GM12878 (cell line): ENCODE measurements at regions not wholly inside any gene's neighbourhood (a gene's known extent, or its start where the extent isn't known, plus 50 kb on each side); places are given as distances from the start of the nearest gene placed in this dataset.

Experiments used
- ATAC-seq: fragments of 200-7000 bp; cut with Tn5 transposase; 3 replicates; pipeline ENCODE4 v1.9.1; 2020; ENCODE audit warnings: mild to moderate bottlenecking, moderate library complexity
- BruUV-seq: library from RNA; stranded (reverse); fragments of 400-500 nt; replicated peaks from 2 replicates; lab custom pipeline; 2021; lab: Mats Ljungman, UMichigan
- CTCF ChIA-PET: fragments of 300-600 bp; sonication (Branson Sonifier 250); formaldehyde crosslinking; extraction: SDS; loops from one replicate; lab custom pipeline; 2021; ENCODE audit warnings: inconsistent platforms; lab: Yijun Ruan, JAX
- POLR2A ChIA-PET: fragments of 350-600 bp; formaldehyde crosslinking; extraction: SDS; loops from one replicate; lab custom pipeline; 2021; ENCODE audit warnings: inconsistent platforms; lab: Charles Lee
- RAD21 ChIA-PET: fragments of 300-600 bp; sonication (Branson Sonifier 250); formaldehyde crosslinking; loops from one replicate; lab custom pipeline; 2023; ENCODE audit warnings: antibody characterized with exemption; ENCODE audit not compliant: unreplicated experiment; lab: Charles Lee
- SMC1A ChIA-PET: fragments of 300-600 bp; sonication (Branson Sonifier 250); formaldehyde crosslinking; loops from one replicate; lab custom pipeline; 2023; ENCODE audit not compliant: unreplicated experiment, uncharacterized antibody; lab: Charles Lee
- DNase-seq: peaks from one replicate; pipeline ENCODE4 v3.0.0-alpha.2; 2011; ENCODE audit warnings: low read depth, low spot score
- FAIRE-seq: peaks from 3 replicates; lab custom pipeline; 2011; peaks lifted over from hg19 to GRCh38; lab: Jason Lieb, UNC
- H2AFZ ChIP-seq: 2 replicates; pipeline ENCODE4 v1.6.0; 2011; ENCODE audit warnings: low read depth, low read length, control low read depth; ENCODE audit not compliant: control insufficient read depth
- H3K27ac ChIP-seq: 2 replicates; pipeline ENCODE4 v1.5.1; 2011; ENCODE audit warnings: control low read depth; ENCODE audit not compliant: control insufficient read depth, insufficient read depth
- H3K27me3 ChIP-seq, 2 experiments: replicated peaks in 1 of 2; 2 replicates each; pipeline versions ENCODE4 v1.6.0 to v1.6.1; 2011; ENCODE audit warnings: low read length in 1 of 2; ENCODE audit not compliant: control insufficient read depth in 2 of 2, insufficient read depth in 2 of 2
- H3K36me3 ChIP-seq, 2 experiments: 2 replicates each; pipeline ENCODE4 v1.5.1; 2011; ENCODE audit warnings: low read length in 1 of 2; ENCODE audit not compliant: control insufficient read depth in 2 of 2, insufficient read depth in 2 of 2
- H3K4me1 ChIP-seq: 2 replicates; pipeline ENCODE4 v1.6.1; 2011; ENCODE audit warnings: mild to moderate bottlenecking, low read length, moderate library complexity, mixed read lengths; ENCODE audit not compliant: control insufficient read depth, insufficient read depth
- H3K4me2 ChIP-seq: 2 replicates; pipeline ENCODE4 v1.6.0; 2011; ENCODE audit warnings: control low read depth; ENCODE audit not compliant: control insufficient read depth, insufficient read depth
- H3K4me3 ChIP-seq: fragments of 200-600 bp; sonication (generic); 2 replicates; pipeline ENCODE4 v1.5.1; 2016
- H3K79me2 ChIP-seq: 2 replicates; pipeline ENCODE4 v1.6.0; 2011; ENCODE audit warnings: low read length; ENCODE audit not compliant: control insufficient read depth, insufficient read depth
- H3K9ac ChIP-seq: 2 replicates; pipeline ENCODE4 v1.8.0; 2011; ENCODE audit warnings: low read length, control low read depth, mixed read lengths; ENCODE audit not compliant: control insufficient read depth, insufficient read depth
- H3K9me3 ChIP-seq: replicated peaks from 3 replicates; pipeline ENCODE4 v1.5.1; 2011; ENCODE audit warnings: mild to moderate bottlenecking, low read length; ENCODE audit not compliant: control insufficient read depth, insufficient read depth
- H4K20me1 ChIP-seq: 2 replicates; pipeline ENCODE4 v1.6.0; 2011; ENCODE audit not compliant: control insufficient read depth, insufficient read depth
- GABPA ChIP-seq: IDR thresholded peaks from 2 replicates; pipeline ENCODE4 v1.6.1; 2014; ENCODE audit warnings: antibody characterized with exemption, low read depth, mild to moderate bottlenecking, inconsistent platforms
- HCFC1 ChIP-seq: fragments of 150-350 bp; IDR thresholded peaks from 2 replicates; pipeline ENCODE4 v1.6.1; 2014; ENCODE audit warnings: low read length
- IKZF1 ChIP-seq: fragments of 450-650 bp; conservative IDR thresholded peaks from 2 replicates; pipeline ENCODE4 v1.6.1; 2017; ENCODE audit warnings: antibody characterized with exemption, mild to moderate bottlenecking
- NFIC ChIP-seq: IDR thresholded peaks from 2 replicates; pipeline ENCODE4 v1.6.1; 2012; ENCODE audit warnings: low read depth, mild to moderate bottlenecking, inconsistent platforms, low read length, moderate library complexity
- NR2C1 ChIP-seq: fragments of 450-650 bp; IDR thresholded peaks from 2 replicates; pipeline ENCODE4 v1.6.1; 2017; ENCODE audit warnings: antibody characterized with exemption, mild to moderate bottlenecking, moderate library complexity
- RCOR1 ChIP-seq: conservative IDR thresholded peaks from 2 replicates; pipeline ENCODE4 v1.6.1; 2012; ENCODE audit warnings: low read depth, low read length, improper control_type of control experiment
- STAT3 ChIP-seq: IDR thresholded peaks from 2 replicates; pipeline ENCODE4 v1.6.1; 2011; ENCODE audit warnings: low read depth, low read length, improper control_type of control experiment
- WGBS: methylation state at CpG from one replicate; pipeline ENCODE4 v1.1.6; 2016; ENCODE audit warnings: low lambda C conversion rate; ENCODE audit not compliant: insufficient replicate concordance, insufficient coverage; ENCODE audit errors: missing lambda C conversion rate; 5-methylcytosine and 5-hydroxymethylcytosine counted together
- in situ Hi-C: fragments of 300-500 bp; cut with MboI; formaldehyde crosslinking; loops from 9 replicates; pipeline ENCODE4 v1.14.3; 2018; ENCODE audit warnings: mixed read lengths
- intact Hi-C: fragments of 100-400 bp; cut with micrococcal nuclease; formaldehyde crosslinking; loops from one replicate; pipeline ENCODE4 v1.14.2; 2022; ENCODE audit not compliant: unreplicated experiment
- TF ChIP-seq, protein P1 (sequence below): fragments of 450-650 bp; formaldehyde crosslinking; IDR thresholded peaks from 2 replicates; pipeline ENCODE4 v1.4.0; 2022; ENCODE audit warnings: mild to moderate bottlenecking, moderate library complexity
- TF ChIP-seq, protein P2 (sequence below): fragments of 450-650 bp; IDR thresholded peaks from 2 replicates; pipeline ENCODE4 v1.6.1; 2017; ENCODE audit warnings: antibody characterized with exemption, mild to moderate bottlenecking, moderate library complexity
- TF ChIP-seq, protein P3 (sequence below): fragments of 450-650 bp; IDR thresholded peaks from 2 replicates; pipeline ENCODE4 v1.6.1; 2017; ENCODE audit warnings: mild to moderate bottlenecking, moderate library complexity

DNA sequence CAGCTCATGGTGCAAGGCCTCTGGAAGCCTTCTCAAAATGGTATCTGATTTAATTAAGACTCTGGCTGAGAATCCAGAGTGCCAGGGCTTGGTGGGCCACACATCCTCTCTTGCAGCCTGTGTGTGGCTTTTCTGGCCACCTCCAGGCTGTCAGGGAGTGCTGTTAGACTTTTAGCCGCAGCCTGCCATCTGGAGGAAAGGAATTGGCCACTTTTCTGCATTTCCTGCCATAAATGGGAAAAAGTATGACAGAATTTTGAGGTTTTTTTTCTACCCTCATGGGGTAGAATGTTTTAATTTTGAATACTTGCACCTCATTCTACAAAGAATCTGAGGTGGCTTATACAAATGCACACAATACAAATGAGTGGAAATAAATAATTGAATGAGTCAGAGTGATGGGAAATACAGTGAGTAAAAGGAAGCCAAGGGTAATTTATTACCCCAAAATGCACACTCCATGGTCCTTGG, 218.4 kb downstream of the ADAMTS15 start (continued):
- TF ChIP-seq, protein P1, sequence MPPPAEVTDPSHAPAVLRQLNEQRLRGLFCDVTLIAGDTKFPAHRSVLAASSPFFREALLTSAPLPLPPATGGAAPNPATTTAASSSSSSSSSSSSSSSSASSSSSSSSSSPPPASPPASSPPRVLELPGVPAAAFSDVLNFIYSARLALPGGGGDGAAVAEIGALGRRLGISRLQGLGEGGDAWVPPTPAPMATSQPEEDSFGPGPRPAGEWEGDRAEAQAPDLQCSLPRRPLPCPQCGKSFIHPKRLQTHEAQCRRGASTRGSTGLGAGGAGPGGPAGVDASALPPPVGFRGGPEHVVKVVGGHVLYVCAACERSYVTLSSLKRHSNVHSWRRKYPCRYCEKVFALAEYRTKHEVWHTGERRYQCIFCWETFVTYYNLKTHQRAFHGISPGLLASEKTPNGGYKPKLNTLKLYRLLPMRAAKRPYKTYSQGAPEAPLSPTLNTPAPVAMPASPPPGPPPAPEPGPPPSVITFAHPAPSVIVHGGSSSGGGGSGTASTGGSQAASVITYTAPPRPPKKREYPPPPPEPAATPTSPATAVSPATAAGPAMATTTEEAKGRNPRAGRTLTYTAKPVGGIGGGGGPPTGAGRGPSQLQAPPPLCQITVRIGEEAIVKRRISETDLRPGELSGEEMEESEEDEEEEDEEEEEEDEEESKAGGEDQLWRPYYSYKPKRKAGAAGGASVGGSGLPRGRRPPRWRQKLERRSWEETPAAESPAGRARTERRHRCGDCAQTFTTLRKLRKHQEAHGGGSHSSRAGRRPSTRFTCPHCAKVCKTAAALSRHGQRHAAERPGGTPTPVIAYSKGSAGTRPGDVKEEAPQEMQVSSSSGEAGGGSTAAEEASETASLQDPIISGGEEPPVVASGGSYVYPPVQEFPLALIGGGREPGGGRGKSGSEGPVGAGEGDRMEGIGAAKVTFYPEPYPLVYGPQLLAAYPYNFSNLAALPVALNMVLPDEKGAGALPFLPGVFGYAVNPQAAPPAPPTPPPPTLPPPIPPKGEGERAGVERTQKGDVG (CRISPR knock-in tag): no peak
- no peak for TF ChIP-seq GABPA
- no peak for TF ChIP-seq NR2C1
- TF ChIP-seq NFIC: no peak
- no peak for TF ChIP-seq RCOR1
- no peak for TF ChIP-seq IKZF1

DNA sequence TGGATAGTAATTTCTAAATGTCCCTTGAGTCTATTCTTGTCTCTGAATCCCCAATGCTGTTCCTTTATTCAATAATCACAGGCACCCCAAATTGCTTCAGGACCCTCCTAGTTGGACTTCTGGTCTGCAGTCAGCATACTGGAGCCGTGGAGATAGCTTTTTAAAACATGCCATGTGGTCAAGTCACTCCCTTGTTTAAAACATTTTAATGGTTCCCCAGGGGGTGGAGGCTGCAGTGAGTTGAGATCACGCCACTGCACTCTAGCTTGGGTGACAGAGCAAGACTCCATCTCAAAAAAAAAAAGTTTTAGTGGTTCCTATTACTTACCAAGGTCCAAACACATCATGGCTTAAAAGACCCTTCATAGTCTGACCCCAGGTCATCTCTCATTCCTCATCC, 220.3 kb downstream of the ADAMTS15 start:
- Histone ChIP-seq H3K9ac (no peak overlapping the region), H3K36me3 (no peaks in the 10 kb centered on the region), H3K27me3 (peaks cover 0 to 2% of the 10 kb centered on the region in 2 experiments; a peak in 3 of 4 replicates), H2AFZ (no peak overlapping the region), H3K79me2 (no peaks in the 10 kb centered on the region), H3K4me2 (no peak overlapping the region), H3K4me1 (no peaks in the 10 kb centered on the region), H3K9me3 (no peaks in the 10 kb centered on the region)
- POLR2A ChIA-PET: no interaction called here
- no peak for DNase-seq
- WGBS: 18% methylated on average over 2 of the region's 2 CpGs
- no TSS peak for BruUV-seq
- intact Hi-C loops: no loop called here
- TF ChIP-seq, protein P2, sequence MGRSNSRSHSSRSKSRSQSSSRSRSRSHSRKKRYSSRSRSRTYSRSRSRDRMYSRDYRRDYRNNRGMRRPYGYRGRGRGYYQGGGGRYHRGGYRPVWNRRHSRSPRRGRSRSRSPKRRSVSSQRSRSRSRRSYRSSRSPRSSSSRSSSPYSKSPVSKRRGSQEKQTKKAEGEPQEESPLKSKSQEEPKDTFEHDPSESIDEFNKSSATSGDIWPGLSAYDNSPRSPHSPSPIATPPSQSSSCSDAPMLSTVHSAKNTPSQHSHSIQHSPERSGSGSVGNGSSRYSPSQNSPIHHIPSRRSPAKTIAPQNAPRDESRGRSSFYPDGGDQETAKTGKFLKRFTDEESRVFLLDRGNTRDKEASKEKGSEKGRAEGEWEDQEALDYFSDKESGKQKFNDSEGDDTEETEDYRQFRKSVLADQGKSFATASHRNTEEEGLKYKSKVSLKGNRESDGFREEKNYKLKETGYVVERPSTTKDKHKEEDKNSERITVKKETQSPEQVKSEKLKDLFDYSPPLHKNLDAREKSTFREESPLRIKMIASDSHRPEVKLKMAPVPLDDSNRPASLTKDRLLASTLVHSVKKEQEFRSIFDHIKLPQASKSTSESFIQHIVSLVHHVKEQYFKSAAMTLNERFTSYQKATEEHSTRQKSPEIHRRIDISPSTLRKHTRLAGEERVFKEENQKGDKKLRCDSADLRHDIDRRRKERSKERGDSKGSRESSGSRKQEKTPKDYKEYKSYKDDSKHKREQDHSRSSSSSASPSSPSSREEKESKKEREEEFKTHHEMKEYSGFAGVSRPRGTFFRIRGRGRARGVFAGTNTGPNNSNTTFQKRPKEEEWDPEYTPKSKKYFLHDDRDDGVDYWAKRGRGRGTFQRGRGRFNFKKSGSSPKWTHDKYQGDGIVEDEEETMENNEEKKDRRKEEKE: no peak
- TF ChIP-seq STAT3 (no peak), RCOR1 (no peak), IKZF1 (no peak), HCFC1 (no peak)
- TF ChIP-seq, protein P3, sequence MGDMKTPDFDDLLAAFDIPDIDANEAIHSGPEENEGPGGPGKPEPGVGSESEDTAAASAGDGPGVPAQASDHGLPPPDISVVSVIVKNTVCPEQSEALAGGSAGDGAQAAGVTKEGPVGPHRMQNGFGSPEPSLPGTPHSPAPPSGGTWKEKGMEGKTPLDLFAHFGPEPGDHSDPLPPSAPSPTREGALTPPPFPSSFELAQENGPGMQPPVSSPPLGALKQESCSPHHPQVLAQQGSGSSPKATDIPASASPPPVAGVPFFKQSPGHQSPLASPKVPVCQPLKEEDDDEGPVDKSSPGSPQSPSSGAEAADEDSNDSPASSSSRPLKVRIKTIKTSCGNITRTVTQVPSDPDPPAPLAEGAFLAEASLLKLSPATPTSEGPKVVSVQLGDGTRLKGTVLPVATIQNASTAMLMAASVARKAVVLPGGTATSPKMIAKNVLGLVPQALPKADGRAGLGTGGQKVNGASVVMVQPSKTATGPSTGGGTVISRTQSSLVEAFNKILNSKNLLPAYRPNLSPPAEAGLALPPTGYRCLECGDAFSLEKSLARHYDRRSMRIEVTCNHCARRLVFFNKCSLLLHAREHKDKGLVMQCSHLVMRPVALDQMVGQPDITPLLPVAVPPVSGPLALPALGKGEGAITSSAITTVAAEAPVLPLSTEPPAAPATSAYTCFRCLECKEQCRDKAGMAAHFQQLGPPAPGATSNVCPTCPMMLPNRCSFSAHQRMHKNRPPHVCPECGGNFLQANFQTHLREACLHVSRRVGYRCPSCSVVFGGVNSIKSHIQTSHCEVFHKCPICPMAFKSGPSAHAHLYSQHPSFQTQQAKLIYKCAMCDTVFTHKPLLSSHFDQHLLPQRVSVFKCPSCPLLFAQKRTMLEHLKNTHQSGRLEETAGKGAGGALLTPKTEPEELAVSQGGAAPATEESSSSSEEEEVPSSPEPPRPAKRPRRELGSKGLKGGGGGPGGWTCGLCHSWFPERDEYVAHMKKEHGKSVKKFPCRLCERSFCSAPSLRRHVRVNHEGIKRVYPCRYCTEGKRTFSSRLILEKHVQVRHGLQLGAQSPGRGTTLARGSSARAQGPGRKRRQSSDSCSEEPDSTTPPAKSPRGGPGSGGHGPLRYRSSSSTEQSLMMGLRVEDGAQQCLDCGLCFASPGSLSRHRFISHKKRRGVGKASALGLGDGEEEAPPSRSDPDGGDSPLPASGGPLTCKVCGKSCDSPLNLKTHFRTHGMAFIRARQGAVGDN: no peak
- TF ChIP-seq, all 136 proteins: peak for 0
- SMC1A ChIA-PET: no interaction called here
- FAIRE-seq (no peak), ATAC-seq (no peak)
- CTCF ChIA-PET: no interaction called here
- no peak overlapping the region for H3K4me3 ChIP-seq
- RAD21 ChIA-PET: no interaction called here
- H3K27ac ChIP-seq: no peak overlapping the region
- in situ Hi-C loops: no loop called here
- no peaks in the 10 kb centered on the region for H4K20me1 ChIP-seq
